CD4-positive, CD25-positive, alpha-beta regulatory T cell (primary cell): ENCODE measurements at regions not wholly inside any gene's neighbourhood (a gene's known extent, or its start where the extent isn't known, plus 50 kb on each side); places are given as distances from the start of the nearest gene placed in this dataset.
A peak's percentile ranks its signal among the peaks of the same experiment; 100 is the strongest.
"Not testable (repeated sequence)": the region's sequence is repeated elsewhere in the genome, so short reads cannot be mapped to it uniquely, and the experiment has no call there.

Experiments
- ATAC-seq, 2 donors: fragments of 150-1000 bp; cut with Tn5 transposase; one replicate each; pipeline ENCODE4 v1.10.0; 2021; ENCODE audit warnings: low read depth in 2 of 2, moderate number of reproducible peaks in 2 of 2, moderate library complexity in 1 of 2
- DNase-seq, 3 donors: peaks; one replicate each; pipeline versions ENCODE4 v3.0.0 to v3.0.0-alpha.2; 2012 to 2022; ENCODE audit warnings: mixed read lengths in 1 of 3
- H3K27ac ChIP-seq: one replicate; pipeline ENCODE4 v1.7.0; 2013; ENCODE audit warnings: mild to moderate bottlenecking, low read length; ENCODE audit not compliant: insufficient read depth, poor library complexity, severe bottlenecking
- H3K27me3 ChIP-seq: one replicate; pipeline ENCODE4 v1.7.0; 2013; ENCODE audit warnings: low read length; ENCODE audit not compliant: control insufficient read depth, insufficient read depth
- H3K36me3 ChIP-seq: one replicate; pipeline ENCODE4 v1.7.0; 2013; ENCODE audit warnings: mild to moderate bottlenecking, low read length, moderate library complexity; ENCODE audit not compliant: control insufficient read depth, insufficient read depth
- H3K4me1 ChIP-seq: 2 replicates; pipeline ENCODE4 v1.7.0; 2013; ENCODE audit warnings: mild to moderate bottlenecking, low read length; ENCODE audit not compliant: insufficient read depth, control insufficient read depth, poor library complexity, severe bottlenecking
- H3K4me3 ChIP-seq: one replicate; pipeline ENCODE4 v1.7.0; 2013; ENCODE audit warnings: low read depth, mild to moderate bottlenecking, low read length, moderate library complexity
- H3K9me3 ChIP-seq, 2 experiments: 1 replicate in 1 of 2; 2 replicates in 1 of 2; pipeline ENCODE4 v1.7.0; 2013; ENCODE audit warnings: low read length in 2 of 2, mild to moderate bottlenecking in 1 of 2, moderate library complexity in 1 of 2; ENCODE audit not compliant: control insufficient read depth in 2 of 2
- H3K27ac Mint-ChIP-seq, 3 donors: one replicate each; pipeline ENCODE4 v1.8.0; 2020 to 2022; ENCODE audit warnings: mild to moderate bottlenecking in 3 of 3, mixed read lengths in 3 of 3, moderate library complexity in 2 of 3
- H3K27me3 Mint-ChIP-seq: one replicate; pipeline ENCODE4 v1.8.0; 2022; ENCODE audit warnings: mild to moderate bottlenecking, mixed read lengths
- H3K36me3 Mint-ChIP-seq: one replicate; pipeline ENCODE4 v1.8.0; 2020; ENCODE audit warnings: mixed read lengths
- H3K4me1 Mint-ChIP-seq, 4 donors: one replicate each; pipeline ENCODE4 v1.8.0; 2020 to 2022; ENCODE audit warnings: mixed read lengths in 4 of 4, mild to moderate bottlenecking in 1 of 4
- H3K4me3 Mint-ChIP-seq, 4 donors: one replicate each; pipeline ENCODE4 v1.8.0; 2020 to 2022; ENCODE audit warnings: mild to moderate bottlenecking in 4 of 4, mixed read lengths in 4 of 4, moderate library complexity in 3 of 4
- H3K9me3 Mint-ChIP-seq, 7 donors: one replicate each; pipeline ENCODE4 v1.8.0; 2020 to 2022; ENCODE audit warnings: mixed read lengths in 7 of 7, mild to moderate bottlenecking in 3 of 7, moderate library complexity in 2 of 7

GRCh38 chr14:22344673-22345072 lies 244.4 kb downstream of the DAD1 start:
- DNase-seq: no peak

GRCh38 chr14:22344209-22344608 lies 244.8 kb downstream of the DAD1 start:
- H3K27me3 ChIP-seq: not testable (repeated sequence)

More at GRCh38 chr14:22344673-22345072, 244.4 kb downstream of the DAD1 start:
- ATAC-seq: no peak
- no peaks in the 10 kb centered on the region for H3K27me3 Mint-ChIP-seq
- no peaks in the 10 kb centered on the region for H3K36me3 ChIP-seq
- no peaks in the 10 kb centered on the region for H3K4me1 Mint-ChIP-seq
- H3K4me3 ChIP-seq: no peak overlapping the region
- no peaks in the 10 kb centered on the region for H3K9me3 ChIP-seq
- no peaks in the 10 kb centered on the region for H3K36me3 Mint-ChIP-seq
- H3K4me3 Mint-ChIP-seq: no peak overlapping the region
- H3K4me1 ChIP-seq: no peaks in the 10 kb centered on the region
- no peaks in the 10 kb centered on the region for H3K9me3 Mint-ChIP-seq
- no peaks in the 10 kb centered on the region for H3K27me3 ChIP-seq
- no peak overlapping the region for H3K27ac ChIP-seq
- H3K27ac Mint-ChIP-seq: no peak overlapping the region

DNA sequence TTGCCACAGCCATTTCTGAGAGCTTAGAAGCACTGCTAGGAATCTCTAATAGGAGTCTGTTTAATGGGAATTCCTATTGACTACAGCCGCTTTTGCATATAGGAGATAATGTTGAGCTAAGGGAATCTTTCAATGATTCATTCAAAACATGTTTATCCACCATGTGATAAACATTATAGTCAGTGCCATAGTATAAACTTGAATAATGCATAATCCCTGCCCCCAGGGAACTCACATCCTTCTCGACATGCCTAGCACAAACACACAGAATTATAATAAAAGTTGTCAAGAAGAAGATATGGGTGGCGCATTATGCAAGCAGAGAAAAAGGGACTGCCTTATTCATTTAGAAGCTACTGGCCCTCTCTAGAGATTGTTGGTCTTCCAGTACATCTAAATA lies 248.0 kb downstream of the DAD1 start:
- no peaks in the 10 kb centered on the region for H3K27me3 ChIP-seq
- Mint-ChIP-seq H3K36me3 (no peaks in the 10 kb centered on the region), H3K4me3 (no peak overlapping the region), H3K9me3 (no peaks in the 10 kb centered on the region), H3K4me1 (no peaks in the 10 kb centered on the region), H3K27me3 (no peaks in the 10 kb centered on the region), H3K27ac (no peak overlapping the region)
- H3K4me1 ChIP-seq: no peaks in the 10 kb centered on the region
- no peak overlapping the region for H3K27ac ChIP-seq
- H3K9me3 ChIP-seq: no peaks in the 10 kb centered on the region
- no peak overlapping the region for H3K4me3 ChIP-seq
- no peak for ATAC-seq
- no peaks in the 10 kb centered on the region for H3K36me3 ChIP-seq
- DNase-seq: no peak

More at GRCh38 chr14:22344209-22344608, 244.8 kb downstream of the DAD1 start:
- not testable (repeated sequence) for H3K36me3 Mint-ChIP-seq, H3K4me1 ChIP-seq, H3K27ac ChIP-seq, H3K4me3 Mint-ChIP-seq, H3K36me3 ChIP-seq, H3K9me3 ChIP-seq, ATAC-seq, H3K27me3 Mint-ChIP-seq, H3K4me3 ChIP-seq, H3K9me3 Mint-ChIP-seq, H3K27ac Mint-ChIP-seq, H3K4me1 Mint-ChIP-seq, DNase-seq

GRCh38 chr14:22338917-22339715 lies 249.9 kb downstream of the DAD1 start:
- no peak overlapping the region for H3K4me3 ChIP-seq
- no peaks in the 10 kb centered on the region for H3K4me1 Mint-ChIP-seq
- DNase-seq: no peak
- no peaks in the 10 kb centered on the region for H3K27me3 Mint-ChIP-seq
- H3K27me3 ChIP-seq: no peaks in the 10 kb centered on the region
- peak overlapping the region in 1 of 3 donors; percentile 9 for H3K27ac Mint-ChIP-seq
- H3K27ac ChIP-seq: no peak overlapping the region
- no peaks in the 10 kb centered on the region for H3K9me3 Mint-ChIP-seq
- H3K36me3 ChIP-seq: no peaks in the 10 kb centered on the region
- no peaks in the 10 kb centered on the region for H3K36me3 Mint-ChIP-seq
- ATAC-seq: no peak
- H3K9me3 ChIP-seq: no peaks in the 10 kb centered on the region
- no peaks in the 10 kb centered on the region for H3K4me1 ChIP-seq
- no peak overlapping the region for H3K4me3 Mint-ChIP-seq

- no peaks in the 10 kb centered on the region for H3K4me1 ChIP-seq
- H3K36me3 Mint-ChIP-seq: no peaks in the 10 kb centered on the region
Measured at GRCh38 chr14:22338381-22338780, 250.6 kb downstream of the DAD1 start.

GRCh38 chr14:22337938-22338337 lies 251.1 kb downstream of the DAD1 start:
- Histone ChIP-seq H3K27me3 (no peaks in the 10 kb centered on the region), H3K36me3 (no peaks in the 10 kb centered on the region), H3K9me3 (no peaks in the 10 kb centered on the region), H3K27ac (no peak overlapping the region), H3K4me3 (no peak overlapping the region), H3K4me1 (no peaks in the 10 kb centered on the region)
- Mint-ChIP-seq H3K36me3 (no peaks in the 10 kb centered on the region), H3K4me3 (no peak overlapping the region), H3K4me1 (no peaks in the 10 kb centered on the region), H3K27me3 (no peaks in the 10 kb centered on the region), H3K9me3 (no peaks in the 10 kb centered on the region), H3K27ac (no peak overlapping the region)
- no peak for ATAC-seq
- DNase-seq: no peak

More at GRCh38 chr14:22338381-22338780, 250.6 kb downstream of the DAD1 start:
- no peaks in the 10 kb centered on the region for H3K27me3 ChIP-seq
- Mint-ChIP-seq H3K4me1 (no peaks in the 10 kb centered on the region), H3K27ac (no peak overlapping the region), H3K27me3 (no peaks in the 10 kb centered on the region), H3K9me3 (no peaks in the 10 kb centered on the region), H3K4me3 (no peak overlapping the region)
- no peaks in the 10 kb centered on the region for H3K36me3 ChIP-seq
- no peak overlapping the region for H3K4me3 ChIP-seq
- H3K27ac ChIP-seq: no peak overlapping the region
- DNase-seq (no peak), ATAC-seq (no peak)
- H3K9me3 ChIP-seq: no peaks in the 10 kb centered on the region

DNA sequence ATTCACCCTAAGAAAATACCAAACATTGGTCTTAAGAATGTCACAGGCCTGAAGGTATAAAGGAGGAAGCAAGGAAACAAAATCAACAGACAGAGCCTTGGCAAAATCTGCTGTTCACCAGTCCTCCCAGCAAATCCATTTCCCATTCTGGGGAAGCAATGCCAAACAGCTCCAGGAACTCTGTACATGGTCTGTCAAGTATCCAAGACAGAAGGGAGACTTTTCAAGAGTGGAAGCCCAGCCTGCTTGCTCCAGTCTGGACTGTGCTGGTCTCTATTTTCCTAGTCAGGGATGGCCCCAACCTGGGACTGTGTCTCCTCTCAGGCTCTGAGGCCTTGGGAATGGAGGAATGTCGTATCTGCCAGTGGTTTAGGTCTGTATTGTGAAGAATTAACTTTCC lies 251.5 kb downstream of the DAD1 start:
- Histone ChIP-seq H3K36me3 (no peaks in the 10 kb centered on the region), H3K9me3 (no peaks in the 10 kb centered on the region), H3K4me3 (no peak overlapping the region), H3K4me1 (no peaks in the 10 kb centered on the region), H3K27me3 (no peaks in the 10 kb centered on the region), H3K27ac (no peak overlapping the region)
- no peak overlapping the region for H3K27ac Mint-ChIP-seq
- no peak overlapping the region for H3K4me3 Mint-ChIP-seq
- H3K36me3 Mint-ChIP-seq: no peaks in the 10 kb centered on the region
- ATAC-seq (no peak), DNase-seq (no peak)
- no peaks in the 10 kb centered on the region for H3K4me1 Mint-ChIP-seq
- no peaks in the 10 kb centered on the region for H3K27me3 Mint-ChIP-seq
- H3K9me3 Mint-ChIP-seq: no peaks in the 10 kb centered on the region

- H3K36me3 ChIP-seq: no peaks in the 10 kb centered on the region
- H3K4me3 ChIP-seq: no peak overlapping the region
Measured at GRCh38 chr14:22336031-22336430, 253.0 kb downstream of the DAD1 start.

More at GRCh38 chr14:22336031-22336430, 253.0 kb downstream of the DAD1 start:
- Mint-ChIP-seq H3K4me1 (no peaks in the 10 kb centered on the region), H3K9me3 (no peaks in the 10 kb centered on the region), H3K36me3 (no peaks in the 10 kb centered on the region), H3K4me3 (no peak overlapping the region), H3K27ac (no peak overlapping the region), H3K27me3 (no peaks in the 10 kb centered on the region)
- ATAC-seq: no peak
- no peak for DNase-seq
- no peaks in the 10 kb centered on the region for H3K27me3 ChIP-seq
- no peaks in the 10 kb centered on the region for H3K9me3 ChIP-seq
- H3K4me1 ChIP-seq: no peaks in the 10 kb centered on the region
- H3K27ac ChIP-seq: no peak overlapping the region
